SK-N-SH (cell line): ENCODE measurements at regions not wholly inside any gene's neighbourhood (a gene's known extent, or its start where the extent isn't known, plus 50 kb on each side); places are given as distances from the start of the nearest gene placed in this dataset.

Experiments
- CTCF ChIA-PET: fragments of 300-600, 350-600 bp; formaldehyde crosslinking; extraction: SDS; loops from one replicate; lab custom pipeline; 2021; lab: Yijun Ruan, JAX
- POLR2A ChIA-PET: fragments of 350-600 bp; sonication (Branson Sonifier 250); formaldehyde crosslinking; extraction: SDS; loops from one replicate; lab custom pipeline; 2020; ENCODE audit warnings: antibody characterized with exemption, inconsistent platforms; lab: Yijun Ruan, JAX
- DNase-seq: peaks from one replicate; pipeline ENCODE4 v3.0.0; 2012
- H2AFZ ChIP-seq: fragments of 200-600 bp; sonication (generic); 2 replicates; pipeline ENCODE4 v1.8.1; 2016; ENCODE audit warnings: antibody characterized with exemption, mild to moderate bottlenecking, low read depth
- H3F3A ChIP-seq: fragments of 200-600 bp; sonication (generic); replicated peaks from 2 replicates; pipeline ENCODE3; 2016; ENCODE audit warnings: antibody characterized with exemption, mild to moderate bottlenecking; ENCODE audit not compliant: insufficient read depth
- H3K27ac ChIP-seq, 2 experiments: fragments of 200-500 bp in 1 of 2; fragments of 200-600 bp in 1 of 2; sonication (Bioruptor generic) in 1 of 2; sonication (generic), shearing (Covaris generic) in 1 of 2; 2 replicates each; pipeline versions ENCODE4 v1.5.1 to v1.6.1; 2014 to 2016; ENCODE audit warnings: low read depth in 2 of 2, inconsistent platforms in 1 of 2, low read length in 1 of 2, mild to moderate bottlenecking in 1 of 2, mixed read lengths in 1 of 2
- H3K27me3 ChIP-seq: fragments of 200-600 bp; sonication (generic), shearing (Covaris generic); 2 replicates; pipeline ENCODE4 v1.6.1; 2016; ENCODE audit warnings: mixed run types; ENCODE audit not compliant: insufficient read depth
- H3K36me3 ChIP-seq, 2 experiments: fragments of 200-500 bp in 1 of 2; fragments of 200-600 bp in 1 of 2; sonication (Bioruptor generic) in 1 of 2; sonication (generic) in 1 of 2; replicated peaks in 1 of 2; 2 replicates each; pipeline versions ENCODE3 to v1.5.1; 2014 to 2016; ENCODE audit warnings: low read length in 1 of 2, mild to moderate bottlenecking in 1 of 2; ENCODE audit not compliant: insufficient read depth in 2 of 2, control insufficient read depth in 1 of 2
- H3K4me1 ChIP-seq, 2 experiments: fragments of 200-500 bp in 1 of 2; fragments of 200-600 bp in 1 of 2; sonication (Bioruptor generic) in 1 of 2; sonication (generic), shearing (Covaris generic) in 1 of 2; 2 replicates each; pipeline versions ENCODE4 v1.5.1 to v1.6.1; 2014 to 2016; ENCODE audit warnings: low read depth in 1 of 2, low read length in 1 of 2, mixed run types in 1 of 2; ENCODE audit not compliant: insufficient read depth in 2 of 2, control insufficient read depth in 1 of 2
- H3K4me2 ChIP-seq: fragments of 200-600 bp; sonication (generic), shearing (Covaris generic); 2 replicates; pipeline ENCODE4 v1.6.1; 2017; ENCODE audit warnings: mixed run types
- H3K4me3 ChIP-seq, 2 experiments: fragments of 200-500 bp in 1 of 2; fragments of 200-600 bp in 1 of 2; sonication (Bioruptor generic) in 1 of 2; sonication (generic), shearing (Covaris generic) in 1 of 2; 2 replicates each; pipeline versions ENCODE4 v1.5.1 to v1.8.1; 2014 to 2016; ENCODE audit warnings: low read depth in 2 of 2, inconsistent platforms in 1 of 2, low read length in 1 of 2, mild to moderate bottlenecking in 1 of 2, mixed read lengths in 1 of 2, moderate library complexity in 1 of 2
- H3K79me2 ChIP-seq: fragments of 200-600 bp; sonication (generic); 2 replicates; pipeline ENCODE4 v1.8.1; 2017; ENCODE audit warnings: mild to moderate bottlenecking; ENCODE audit not compliant: insufficient read depth
- H3K9ac ChIP-seq: fragments of 200-600 bp; sonication (generic); 2 replicates; pipeline ENCODE4 v1.6.1; 2017; ENCODE audit warnings: mixed run types
- H3K9me2 ChIP-seq: fragments of 200-600 bp; sonication (generic); 2 replicates; pipeline ENCODE4 v1.6.1; 2017; ENCODE audit warnings: mixed run types
- H3K9me3 ChIP-seq: fragments of 200-600 bp; sonication (generic); 2 replicates; pipeline ENCODE4 v1.6.1; 2017; ENCODE audit warnings: mixed run types, mild to moderate bottlenecking, moderate library complexity
- H4K20me1 ChIP-seq: fragments of 200-600 bp; sonication (generic); 2 replicates; pipeline ENCODE4 v1.6.1; 2017; ENCODE audit warnings: mild to moderate bottlenecking, mixed run types; ENCODE audit not compliant: insufficient read depth
- CHD2 ChIP-seq: fragments of 150-350 bp; IDR thresholded peaks from 2 replicates; pipeline ENCODE4 v1.6.1; 2018; ENCODE audit warnings: low read length; ENCODE audit not compliant: partially characterized antibody
- MXI1 ChIP-seq: IDR thresholded peaks from 2 replicates; pipeline ENCODE4 v1.6.1; 2012; ENCODE audit warnings: mild to moderate bottlenecking, low read depth, low read length, improper control_type of control experiment
- SMC3 ChIP-seq: IDR thresholded peaks from 2 replicates; pipeline ENCODE4 v1.6.1; 2012; ENCODE audit warnings: low read depth, low read length, improper control_type of control experiment
- TCF12 ChIP-seq: IDR thresholded peaks from 2 replicates; pipeline ENCODE4 v1.4.0; 2012
- TEAD4 ChIP-seq: IDR thresholded peaks from 2 replicates; pipeline ENCODE4 v1.4.0; 2012; ENCODE audit warnings: mild to moderate bottlenecking, borderline replicate concordance; ENCODE audit not compliant: insufficient read depth
- YY1 ChIP-seq: IDR thresholded peaks from 2 replicates; pipeline ENCODE4 v1.4.0; 2012; ENCODE audit warnings: low read depth, mild to moderate bottlenecking
- WGBS: methylation state at CpG from one replicate; pipeline ENCODE4 v1.1.6; 2017; ENCODE audit warnings: low lambda C conversion rate; 5-methylcytosine and 5-hydroxymethylcytosine counted together
- TF ChIP-seq, protein P1 (sequence below): IDR thresholded peaks from 2 replicates; pipeline ENCODE4 v1.6.1; 2012; ENCODE audit warnings: mild to moderate bottlenecking, low read depth, low read length, moderate library complexity
- TF ChIP-seq, protein P2 (sequence below): IDR thresholded peaks from 2 replicates; pipeline ENCODE4 v1.4.0; 2012; ENCODE audit warnings: low read depth, borderline replicate concordance
- TF ChIP-seq, protein P3 (sequence below): fragments of 150-350 bp; IDR thresholded peaks from 2 replicates; pipeline ENCODE4 v1.6.1; 2016; ENCODE audit warnings: mild to moderate bottlenecking, low read depth, low read length
- TF ChIP-seq, protein P4 (sequence below): IDR thresholded peaks from 2 replicates; pipeline ENCODE4 v1.4.0; 2012; ENCODE audit warnings: low read depth

DNA sequence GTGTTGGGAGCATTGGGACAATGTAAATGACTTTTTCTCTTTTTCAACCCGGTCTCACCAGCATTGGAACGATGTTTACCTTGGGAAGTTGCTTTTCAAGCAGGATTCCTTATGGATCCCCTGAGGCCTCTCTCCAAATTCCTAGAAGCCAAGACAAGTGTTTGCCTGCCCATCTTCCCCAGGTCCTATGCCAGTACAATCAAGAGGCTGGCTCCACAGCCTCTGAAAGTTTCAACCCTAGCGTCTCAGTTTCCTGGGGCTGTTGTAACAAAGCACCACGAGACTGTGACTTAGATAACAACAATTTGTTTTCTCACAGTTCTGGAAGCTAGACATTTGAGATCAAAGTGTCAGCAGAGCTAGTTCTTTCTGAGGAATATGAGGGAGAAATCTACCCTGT lies 347.2 kb upstream of the UMPS start:
- Histone ChIP-seq H3K4me3 (no peak overlapping the region), H3K4me2 (no peak overlapping the region), H4K20me1 (no peaks in the 10 kb centered on the region), H3K9me2 (no peaks in the 10 kb centered on the region), H3F3A (no peaks in the 10 kb centered on the region), H3K36me3 (peaks cover 4 to 9% of the 10 kb centered on the region in 2 experiments), H3K4me1 (peaks cover 0 to 13% of the 10 kb centered on the region in 2 experiments; a peak in 1 of 4 replicates), H3K27me3 (no peaks in the 10 kb centered on the region), H3K79me2 (no peaks in the 10 kb centered on the region), H3K9ac (no peak overlapping the region), H2AFZ (no peak overlapping the region), H3K27ac (no peak overlapping the region), H3K9me3 (no peaks in the 10 kb centered on the region)
- WGBS = 70% methylated on average over 4 of the region's 4 CpGs
- CTCF ChIA-PET = interaction anchor here (0.5 to 2.7 kb wide), 2 partner anchors 9 to 278 kb away, joined by 4 to 9 read pairs; no protein-coding TSS in a partner anchor
- POLR2A ChIA-PET = no interaction called here
- no peak for DNase-seq
- TF ChIP-seq, protein P1, sequence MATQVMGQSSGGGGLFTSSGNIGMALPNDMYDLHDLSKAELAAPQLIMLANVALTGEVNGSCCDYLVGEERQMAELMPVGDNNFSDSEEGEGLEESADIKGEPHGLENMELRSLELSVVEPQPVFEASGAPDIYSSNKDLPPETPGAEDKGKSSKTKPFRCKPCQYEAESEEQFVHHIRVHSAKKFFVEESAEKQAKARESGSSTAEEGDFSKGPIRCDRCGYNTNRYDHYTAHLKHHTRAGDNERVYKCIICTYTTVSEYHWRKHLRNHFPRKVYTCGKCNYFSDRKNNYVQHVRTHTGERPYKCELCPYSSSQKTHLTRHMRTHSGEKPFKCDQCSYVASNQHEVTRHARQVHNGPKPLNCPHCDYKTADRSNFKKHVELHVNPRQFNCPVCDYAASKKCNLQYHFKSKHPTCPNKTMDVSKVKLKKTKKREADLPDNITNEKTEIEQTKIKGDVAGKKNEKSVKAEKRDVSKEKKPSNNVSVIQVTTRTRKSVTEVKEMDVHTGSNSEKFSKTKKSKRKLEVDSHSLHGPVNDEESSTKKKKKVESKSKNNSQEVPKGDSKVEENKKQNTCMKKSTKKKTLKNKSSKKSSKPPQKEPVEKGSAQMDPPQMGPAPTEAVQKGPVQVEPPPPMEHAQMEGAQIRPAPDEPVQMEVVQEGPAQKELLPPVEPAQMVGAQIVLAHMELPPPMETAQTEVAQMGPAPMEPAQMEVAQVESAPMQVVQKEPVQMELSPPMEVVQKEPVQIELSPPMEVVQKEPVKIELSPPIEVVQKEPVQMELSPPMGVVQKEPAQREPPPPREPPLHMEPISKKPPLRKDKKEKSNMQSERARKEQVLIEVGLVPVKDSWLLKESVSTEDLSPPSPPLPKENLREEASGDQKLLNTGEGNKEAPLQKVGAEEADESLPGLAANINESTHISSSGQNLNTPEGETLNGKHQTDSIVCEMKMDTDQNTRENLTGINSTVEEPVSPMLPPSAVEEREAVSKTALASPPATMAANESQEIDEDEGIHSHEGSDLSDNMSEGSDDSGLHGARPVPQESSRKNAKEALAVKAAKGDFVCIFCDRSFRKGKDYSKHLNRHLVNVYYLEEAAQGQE = no peak
- TF ChIP-seq, protein P2, sequence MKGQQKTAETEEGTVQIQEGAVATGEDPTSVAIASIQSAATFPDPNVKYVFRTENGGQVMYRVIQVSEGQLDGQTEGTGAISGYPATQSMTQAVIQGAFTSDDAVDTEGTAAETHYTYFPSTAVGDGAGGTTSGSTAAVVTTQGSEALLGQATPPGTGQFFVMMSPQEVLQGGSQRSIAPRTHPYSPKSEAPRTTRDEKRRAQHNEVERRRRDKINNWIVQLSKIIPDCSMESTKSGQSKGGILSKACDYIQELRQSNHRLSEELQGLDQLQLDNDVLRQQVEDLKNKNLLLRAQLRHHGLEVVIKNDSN = no peak
- TF ChIP-seq YY1 = no peak
- TF ChIP-seq, protein P3, sequence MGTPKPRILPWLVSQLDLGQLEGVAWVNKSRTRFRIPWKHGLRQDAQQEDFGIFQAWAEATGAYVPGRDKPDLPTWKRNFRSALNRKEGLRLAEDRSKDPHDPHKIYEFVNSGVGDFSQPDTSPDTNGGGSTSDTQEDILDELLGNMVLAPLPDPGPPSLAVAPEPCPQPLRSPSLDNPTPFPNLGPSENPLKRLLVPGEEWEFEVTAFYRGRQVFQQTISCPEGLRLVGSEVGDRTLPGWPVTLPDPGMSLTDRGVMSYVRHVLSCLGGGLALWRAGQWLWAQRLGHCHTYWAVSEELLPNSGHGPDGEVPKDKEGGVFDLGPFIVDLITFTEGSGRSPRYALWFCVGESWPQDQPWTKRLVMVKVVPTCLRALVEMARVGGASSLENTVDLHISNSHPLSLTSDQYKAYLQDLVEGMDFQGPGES = no peak

DNA sequence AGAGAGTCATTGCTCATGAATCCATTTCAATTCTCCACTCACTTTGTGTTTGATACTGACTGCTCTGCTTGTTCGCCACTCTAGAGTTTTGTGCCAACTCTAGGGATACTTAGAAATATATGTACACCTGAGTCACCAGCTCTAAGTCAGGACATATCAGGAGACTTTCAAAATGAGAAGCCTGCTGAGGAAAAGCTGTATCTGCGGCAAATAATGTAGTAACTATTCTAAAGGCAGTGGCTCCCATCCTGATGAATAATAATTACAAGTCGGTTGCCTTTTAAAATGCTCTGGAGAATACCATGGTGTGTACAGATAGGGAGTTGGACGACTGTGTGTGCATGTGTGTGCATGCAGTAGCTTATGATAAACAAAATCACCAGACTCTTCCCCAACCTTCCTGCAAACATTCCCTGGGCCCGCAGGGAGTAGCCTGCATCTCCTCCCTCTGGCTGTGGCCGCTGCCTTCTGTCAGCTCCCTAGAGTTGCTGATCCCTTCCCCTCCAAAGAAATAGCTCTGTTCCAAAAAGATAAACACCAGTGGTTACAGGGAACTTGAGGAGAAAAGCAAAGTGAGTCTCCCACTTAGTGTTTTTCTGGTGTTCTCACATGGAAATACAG lies 346.3 kb upstream of the UMPS start:
- TF ChIP-seq TCF12 (no peak), SMC3 (no peak), TEAD4 (no peak), MXI1 (no peak), CHD2 (no peak)
- TF ChIP-seq, protein P4, sequence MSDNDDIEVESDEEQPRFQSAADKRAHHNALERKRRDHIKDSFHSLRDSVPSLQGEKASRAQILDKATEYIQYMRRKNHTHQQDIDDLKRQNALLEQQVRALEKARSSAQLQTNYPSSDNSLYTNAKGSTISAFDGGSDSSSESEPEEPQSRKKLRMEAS = no peak
- Histone ChIP-seq H2AFZ (no peak overlapping the region), H4K20me1 (no peaks in the 10 kb centered on the region), H3F3A (no peaks in the 10 kb centered on the region), H3K4me3 (no peak overlapping the region), H3K4me1 (peaks cover 0 to 13% of the 10 kb centered on the region in 2 experiments; a peak in 2 of 4 replicates), H3K36me3 (peaks cover 0 to 10% of the 10 kb centered on the region in 2 experiments), H3K27me3 (no peaks in the 10 kb centered on the region), H3K9me3 (no peaks in the 10 kb centered on the region), H3K9ac (no peak overlapping the region), H3K9me2 (no peaks in the 10 kb centered on the region), H3K4me2 (no peak overlapping the region), H3K27ac (no peak overlapping the region; a peak in 1 of 4 replicates), H3K79me2 (no peaks in the 10 kb centered on the region)
- CTCF ChIA-PET = interaction anchor here (1.0 kb wide), 1 partner anchor 32 kb away, joined by 3 read pairs; no protein-coding TSS in a partner anchor
- 90% methylated on average over 6 of the region's 6 CpGs for WGBS
- POLR2A ChIA-PET = no interaction called here
- DNase-seq = no peak
